Choroid plexus epithelial cell (primary cell): ENCODE measurements at regions not wholly inside any gene's neighbourhood (a gene's known extent, or its start where the extent isn't known, plus 50 kb on each side); places are given as distances from the start of the nearest gene placed in this dataset.

Source experiments
- DNase-seq: peaks from one replicate; pipeline ENCODE4 v3.0.0-alpha.2; 2010; ENCODE audit warnings: low read depth
- H3K4me3 ChIP-seq: 2 replicates; pipeline ENCODE4 v1.5.1; 2011; ENCODE audit warnings: low read depth, mild to moderate bottlenecking, control low read depth, low read length, moderate library complexity
- TF ChIP-seq, protein P1 (sequence below): conservative IDR thresholded peaks from 2 replicates; pipeline ENCODE4 v1.5.1; 2011; ENCODE audit warnings: low read depth, mild to moderate bottlenecking, control low read depth, inconsistent platforms, low read length, moderate library complexity

DNA sequence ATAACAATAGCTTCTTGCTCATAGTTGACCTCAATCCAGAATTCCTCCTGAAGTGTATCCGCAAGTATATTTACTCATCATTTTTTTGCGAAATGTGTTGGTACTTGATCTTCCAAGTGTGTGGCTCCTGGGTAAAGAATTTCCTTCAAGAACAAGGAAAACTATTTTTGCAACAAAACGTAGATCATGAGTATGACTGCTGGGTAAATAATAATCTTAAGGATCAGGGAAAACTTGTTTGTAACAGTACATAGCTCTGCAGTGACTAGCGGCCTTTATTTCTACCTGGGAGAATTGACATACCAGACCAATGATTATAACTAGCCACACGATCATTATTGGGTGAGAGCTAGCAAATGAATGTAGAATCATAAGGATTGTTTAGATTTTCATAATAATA lies 1311.7 kb downstream of the ARAP2 start:
- no peak overlapping the region for H3K4me3 ChIP-seq
- TF ChIP-seq, protein P1, sequence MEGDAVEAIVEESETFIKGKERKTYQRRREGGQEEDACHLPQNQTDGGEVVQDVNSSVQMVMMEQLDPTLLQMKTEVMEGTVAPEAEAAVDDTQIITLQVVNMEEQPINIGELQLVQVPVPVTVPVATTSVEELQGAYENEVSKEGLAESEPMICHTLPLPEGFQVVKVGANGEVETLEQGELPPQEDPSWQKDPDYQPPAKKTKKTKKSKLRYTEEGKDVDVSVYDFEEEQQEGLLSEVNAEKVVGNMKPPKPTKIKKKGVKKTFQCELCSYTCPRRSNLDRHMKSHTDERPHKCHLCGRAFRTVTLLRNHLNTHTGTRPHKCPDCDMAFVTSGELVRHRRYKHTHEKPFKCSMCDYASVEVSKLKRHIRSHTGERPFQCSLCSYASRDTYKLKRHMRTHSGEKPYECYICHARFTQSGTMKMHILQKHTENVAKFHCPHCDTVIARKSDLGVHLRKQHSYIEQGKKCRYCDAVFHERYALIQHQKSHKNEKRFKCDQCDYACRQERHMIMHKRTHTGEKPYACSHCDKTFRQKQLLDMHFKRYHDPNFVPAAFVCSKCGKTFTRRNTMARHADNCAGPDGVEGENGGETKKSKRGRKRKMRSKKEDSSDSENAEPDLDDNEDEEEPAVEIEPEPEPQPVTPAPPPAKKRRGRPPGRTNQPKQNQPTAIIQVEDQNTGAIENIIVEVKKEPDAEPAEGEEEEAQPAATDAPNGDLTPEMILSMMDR, result no peak
- DNase-seq, result no peak

DNA sequence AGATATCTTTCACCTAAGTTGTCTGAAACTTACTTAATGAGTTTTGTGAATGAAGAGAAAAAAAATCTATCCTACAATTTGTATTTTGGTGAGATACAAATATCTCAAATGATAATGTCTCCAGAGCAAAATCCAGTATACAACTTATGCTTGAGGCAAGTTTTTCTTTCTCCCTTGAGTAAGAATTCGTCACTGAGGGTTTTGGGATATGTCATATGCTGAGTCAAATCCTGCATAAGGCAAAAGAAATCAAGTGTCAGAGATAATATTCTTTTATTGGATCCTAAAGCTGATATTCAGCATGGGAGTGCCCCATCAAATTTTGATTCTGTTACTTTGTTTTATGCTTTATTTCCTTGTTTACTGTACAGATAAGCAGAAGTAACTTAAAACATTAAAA lies 1308.6 kb downstream of the ARAP2 start:
- DNase-seq, result no peak
- TF ChIP-seq, protein P1, result no peak
- H3K4me3 ChIP-seq, result no peak overlapping the region

DNA sequence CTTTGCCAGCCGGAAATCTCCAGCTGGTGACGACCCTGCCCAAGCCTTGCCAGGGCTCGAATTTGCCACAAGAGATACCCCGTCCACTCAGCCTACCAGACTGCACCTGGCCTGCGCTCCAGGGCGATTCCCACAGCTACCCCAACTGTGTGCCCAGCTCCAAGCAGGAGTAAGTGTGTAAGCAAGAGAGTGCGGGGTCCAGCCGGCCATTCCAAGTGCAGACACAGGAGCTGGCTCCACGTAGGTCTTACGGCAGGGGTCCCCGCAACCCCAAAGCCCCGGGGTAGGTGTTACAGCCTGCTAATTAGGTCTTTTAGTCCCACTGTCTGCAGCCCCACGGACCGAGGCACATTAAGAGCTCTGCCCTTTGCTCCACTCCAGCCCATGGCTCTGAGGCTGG lies 1305.2 kb downstream of the ARAP2 start:
- TF ChIP-seq, protein P1, result no peak
- no peak for DNase-seq

DNA sequence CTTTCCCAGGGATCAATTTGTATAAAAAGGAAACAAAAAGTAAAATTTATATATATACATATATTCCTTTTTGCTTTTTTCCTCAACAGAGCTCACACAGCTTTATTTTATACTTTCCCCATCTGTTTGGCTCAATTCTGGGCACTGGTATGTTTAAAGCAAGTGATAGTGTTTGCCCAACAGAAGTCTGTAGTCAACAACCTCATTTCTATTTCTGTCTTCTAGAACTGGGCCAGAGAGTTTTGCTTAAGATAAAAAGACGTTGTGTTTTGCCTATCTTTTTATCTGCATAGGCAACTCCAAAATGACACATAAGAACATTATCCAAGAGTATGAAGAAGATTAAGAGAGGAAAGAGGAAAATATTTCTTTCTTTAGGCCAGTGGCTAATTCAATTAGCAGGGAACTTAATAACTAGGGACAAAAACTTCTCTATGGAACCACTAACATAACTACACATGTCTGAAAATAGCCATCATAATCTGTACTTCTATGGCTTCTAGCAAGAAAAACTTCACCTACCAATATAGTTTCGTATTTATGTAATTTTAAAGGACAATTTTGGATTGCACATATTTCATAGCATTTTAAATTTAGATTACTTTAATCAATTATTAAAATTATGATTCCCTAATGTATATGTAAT lies 1300.5 kb downstream of the ARAP2 start:
- TF ChIP-seq, protein P1, result no peak

More for the DNA sequence above, 1305.2 kb downstream of the ARAP2 start:
- no peak overlapping the region for H3K4me3 ChIP-seq

DNA sequence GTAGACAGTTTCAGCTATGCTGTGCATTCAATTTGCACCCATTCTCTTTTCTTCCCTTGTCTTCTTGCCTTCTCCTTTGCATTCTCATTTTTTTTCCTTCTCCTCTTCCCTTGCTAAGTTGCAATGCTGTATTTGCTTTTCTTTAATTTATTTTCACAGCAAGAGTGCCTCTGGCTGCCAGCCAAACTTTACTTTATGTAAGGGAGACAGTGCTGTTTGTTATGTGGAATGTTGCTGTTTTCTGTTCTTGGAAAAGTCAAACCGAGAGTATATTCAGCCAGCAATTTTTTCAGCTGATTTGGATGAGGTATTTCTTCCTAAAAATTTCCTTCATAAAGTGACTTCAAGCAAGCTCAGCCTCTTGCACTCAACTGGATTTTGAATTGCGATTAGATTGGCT lies 1293.4 kb downstream of the ARAP2 start:
- peak; percentile 1 for DNase-seq
- no peak overlapping the region for H3K4me3 ChIP-seq
- TF ChIP-seq, protein P1, result no peak

More for the DNA sequence above, 1300.5 kb downstream of the ARAP2 start:
- H3K4me3 ChIP-seq, result no peak overlapping the region
- no peak for DNase-seq

DNA sequence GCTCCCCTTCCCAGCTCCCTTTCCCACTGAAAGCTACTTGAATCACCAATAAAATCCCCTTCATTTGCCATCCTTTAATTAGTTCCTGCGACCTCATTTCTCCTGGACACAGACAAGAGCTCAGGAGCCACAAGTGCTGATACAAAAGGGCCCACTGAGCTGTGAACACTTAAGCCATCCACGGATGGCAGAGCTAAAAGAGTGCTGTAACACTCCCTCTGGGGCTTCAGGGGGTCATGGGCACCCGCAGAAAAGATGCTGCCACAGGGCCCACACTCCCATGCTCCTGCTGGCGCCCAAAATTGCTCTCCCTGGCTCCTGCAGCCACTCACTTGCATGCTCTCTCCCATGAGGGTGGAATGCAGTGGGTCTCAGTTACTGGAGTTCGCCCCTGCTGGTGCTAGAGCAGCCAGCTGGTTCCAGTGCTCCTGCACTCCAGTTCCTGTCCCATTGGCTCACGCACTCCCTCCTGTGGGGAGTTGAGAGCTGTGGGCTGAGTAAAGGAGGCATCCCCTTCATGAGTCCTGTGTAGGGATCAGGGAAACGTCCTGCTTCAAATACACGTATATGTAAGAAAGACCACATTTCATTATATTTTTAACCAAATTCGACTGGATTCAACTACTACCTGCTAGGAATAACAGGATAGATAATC lies 1291.0 kb downstream of the ARAP2 start:
- TF ChIP-seq, protein P1, result no peak
- no peak overlapping the region for H3K4me3 ChIP-seq
- DNase-seq, result no peak

DNA sequence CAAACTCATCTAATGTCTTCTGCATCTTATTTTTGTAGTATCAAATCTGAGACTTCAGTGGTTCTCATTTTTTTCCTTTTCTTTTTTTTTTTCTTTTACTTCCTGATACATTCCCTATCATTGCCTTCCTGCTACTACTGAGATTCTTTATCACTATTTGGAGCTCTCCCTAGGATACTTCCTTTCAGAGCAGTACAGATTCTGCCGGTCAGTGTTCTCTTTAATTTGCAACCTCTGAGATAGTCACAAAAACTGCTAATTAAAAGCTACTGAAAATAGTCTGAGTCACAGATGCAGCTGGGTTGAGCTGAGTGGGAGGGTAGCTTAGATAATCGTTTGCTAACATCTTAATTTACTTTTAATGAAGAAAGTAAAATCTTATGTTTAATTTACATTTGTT lies 1279.7 kb downstream of the ARAP2 start:
- no peak overlapping the region for H3K4me3 ChIP-seq
- TF ChIP-seq, protein P1, result no peak
- DNase-seq, result no peak
